ENCODE measurements at regions not wholly inside any gene's neighbourhood (a gene's known extent, or its start where the extent isn't known, plus 50 kb on each side); places are given as distances from the start of the nearest gene placed in this dataset.

DNA sequence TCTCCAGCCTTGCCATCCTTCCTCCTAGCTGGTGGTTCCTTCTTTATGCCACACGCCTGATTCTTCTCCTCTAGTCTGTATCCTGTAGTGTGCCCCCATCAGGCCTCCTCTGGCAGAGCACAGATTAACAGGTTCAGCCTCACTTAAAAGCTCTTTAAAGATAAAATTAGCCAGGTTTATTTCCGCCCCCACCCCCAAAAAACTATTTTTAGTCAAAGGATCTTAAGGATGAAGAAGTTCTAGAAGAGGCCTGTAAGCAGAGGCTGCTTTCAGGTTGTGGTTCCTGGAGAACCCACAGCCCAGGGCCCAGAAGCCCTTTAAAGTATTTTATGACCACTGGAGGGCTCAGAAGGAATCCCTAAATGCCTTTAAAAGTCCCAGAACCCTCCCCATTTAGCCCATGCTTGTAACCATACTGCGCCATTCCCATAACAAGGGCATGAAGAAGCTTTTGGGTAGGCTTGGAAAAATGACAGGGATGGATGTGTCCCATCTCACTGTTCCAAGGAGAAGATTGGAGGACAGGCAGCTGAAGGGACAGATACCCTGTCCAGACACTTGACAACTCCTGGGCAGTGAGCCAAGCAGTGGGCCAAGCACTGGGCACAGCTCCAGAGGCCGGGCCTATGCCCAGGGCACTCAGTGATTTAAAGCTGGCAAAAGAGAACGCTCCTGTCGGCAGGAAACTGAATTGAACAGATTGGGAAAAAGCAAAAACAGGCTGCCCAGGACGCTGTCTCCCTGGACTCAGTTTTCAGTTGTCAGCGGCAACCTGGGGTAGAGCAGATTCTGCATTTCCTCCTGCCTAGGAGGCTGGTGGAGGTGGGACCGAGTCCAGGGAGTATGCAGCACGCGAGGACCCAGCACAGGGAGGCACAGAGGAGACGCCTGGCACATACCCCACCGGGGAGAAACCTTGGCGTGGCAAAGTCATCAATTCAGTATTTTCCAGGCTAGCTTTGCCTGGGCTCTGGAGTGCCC lies 106.3 kb upstream of the SSBP2 start:
- DNase-seq (ENCODE audit: low spot score) = peak; percentile 76

DNA sequence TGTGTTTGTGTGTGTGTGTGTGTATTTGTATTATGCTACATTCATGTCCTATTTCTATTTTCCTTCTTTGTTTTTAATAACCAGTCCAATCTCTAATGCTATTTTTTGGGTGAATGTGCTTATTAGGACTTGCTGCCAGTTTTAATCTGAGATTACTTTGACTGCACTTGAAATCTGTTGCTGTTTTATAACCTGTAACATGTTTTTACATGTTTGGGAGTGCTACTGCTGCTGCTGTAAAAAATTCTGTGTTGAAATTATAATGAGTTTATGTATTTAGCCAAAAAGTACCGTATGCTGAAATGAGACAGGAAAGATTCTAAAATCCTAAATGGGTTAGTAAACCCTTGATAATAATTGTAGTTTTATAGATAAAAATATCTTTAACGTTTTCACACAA lies 104.7 kb upstream of the SSBP2 start:
- DNase-seq (ENCODE audit: low spot score) = no peak

DNA sequence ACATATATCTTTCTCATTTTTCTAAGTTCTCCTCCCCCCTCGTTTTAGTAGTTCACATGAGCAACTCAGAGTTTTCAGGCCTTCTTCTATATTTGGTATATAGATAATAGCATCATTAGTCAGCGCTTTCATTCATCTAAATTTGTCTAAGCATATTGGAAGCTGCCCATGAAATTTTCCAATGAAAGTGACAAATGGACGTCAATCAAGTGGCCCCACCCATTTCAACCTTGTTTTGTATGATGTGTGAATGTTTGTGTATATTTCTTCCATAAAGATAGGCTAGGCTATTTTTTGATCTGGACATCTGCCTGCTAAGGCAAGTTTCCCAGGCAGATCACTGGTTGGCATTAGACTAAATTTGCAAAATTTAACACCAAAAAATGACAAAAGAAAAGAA lies 104.0 kb upstream of the SSBP2 start:
- DNase-seq (ENCODE audit: low spot score) = no peak

DNA sequence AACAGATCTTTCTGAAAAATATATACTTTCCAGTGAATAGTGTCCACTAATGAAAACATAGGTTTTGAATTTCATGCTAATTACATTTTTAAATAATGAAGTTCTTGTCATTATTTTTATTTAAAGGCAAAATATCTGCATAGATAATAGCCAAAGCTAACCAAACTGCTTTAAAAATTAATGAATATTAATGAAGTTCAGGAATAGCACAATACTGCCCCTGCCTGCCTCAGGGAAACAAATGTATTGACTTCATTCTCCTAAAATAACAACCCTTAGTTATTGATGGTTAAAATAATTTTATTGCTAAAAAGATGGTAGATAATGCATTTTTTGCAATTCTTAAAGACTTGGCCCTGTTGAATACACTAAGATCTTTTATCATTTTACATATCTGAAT lies 103.6 kb upstream of the SSBP2 start:
- no peak for DNase-seq (ENCODE audit: low spot score)

DNA sequence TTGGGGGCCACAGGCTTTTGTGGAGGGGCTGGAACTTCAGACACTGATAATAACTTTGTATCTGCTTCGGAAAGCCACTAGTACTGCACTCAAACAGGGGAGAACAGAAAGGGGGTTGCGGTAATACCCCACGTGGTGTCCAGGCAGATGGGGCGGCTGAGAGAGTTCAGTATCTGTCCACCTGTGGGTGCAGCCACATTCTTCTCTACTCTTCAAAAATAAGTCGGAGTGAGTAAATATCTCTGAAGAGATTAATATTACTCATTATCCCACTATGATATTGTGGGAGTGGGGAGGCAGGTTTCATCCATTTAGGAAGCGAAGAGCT lies 102.1 kb upstream of the SSBP2 start:
- DNase-seq (ENCODE audit: low spot score) = no peak

DNA sequence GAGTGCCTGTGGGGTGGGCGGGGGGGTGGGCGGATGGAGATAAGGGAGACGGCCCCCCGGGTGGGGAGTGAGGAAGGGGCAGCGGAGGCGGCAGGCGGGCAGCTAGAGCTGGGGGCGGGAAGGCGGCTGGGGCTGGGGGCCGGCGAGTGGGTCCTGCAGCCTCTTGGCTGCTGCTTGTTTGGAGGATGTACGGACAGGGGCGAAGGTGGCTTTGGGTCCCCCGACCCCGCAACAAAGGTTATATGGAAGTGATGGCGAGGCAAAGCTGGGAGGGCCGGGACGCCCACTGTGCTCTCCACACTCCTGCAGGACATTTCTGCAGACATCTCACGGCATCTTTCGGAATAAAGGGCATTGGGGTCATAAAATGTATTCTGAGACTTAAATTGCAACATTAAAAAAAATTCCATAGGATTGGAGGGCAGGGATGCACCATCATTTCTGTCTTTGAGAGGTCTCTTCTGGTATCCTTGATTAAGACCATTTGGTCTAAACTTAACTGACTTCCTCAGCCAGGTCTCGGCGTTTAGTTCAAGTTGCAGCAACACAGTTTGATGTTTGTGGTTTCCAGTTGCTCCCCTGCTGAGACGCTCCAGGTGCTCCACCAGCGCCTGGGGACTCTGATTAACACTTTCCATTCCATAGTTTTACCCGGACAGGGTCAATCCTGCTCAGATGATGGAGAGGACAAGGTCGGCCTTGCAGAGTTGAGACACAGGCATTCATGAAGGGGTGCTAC lies 101.6 kb upstream of the SSBP2 start:
- DNase-seq (ENCODE audit: low spot score) = no peak

DNA sequence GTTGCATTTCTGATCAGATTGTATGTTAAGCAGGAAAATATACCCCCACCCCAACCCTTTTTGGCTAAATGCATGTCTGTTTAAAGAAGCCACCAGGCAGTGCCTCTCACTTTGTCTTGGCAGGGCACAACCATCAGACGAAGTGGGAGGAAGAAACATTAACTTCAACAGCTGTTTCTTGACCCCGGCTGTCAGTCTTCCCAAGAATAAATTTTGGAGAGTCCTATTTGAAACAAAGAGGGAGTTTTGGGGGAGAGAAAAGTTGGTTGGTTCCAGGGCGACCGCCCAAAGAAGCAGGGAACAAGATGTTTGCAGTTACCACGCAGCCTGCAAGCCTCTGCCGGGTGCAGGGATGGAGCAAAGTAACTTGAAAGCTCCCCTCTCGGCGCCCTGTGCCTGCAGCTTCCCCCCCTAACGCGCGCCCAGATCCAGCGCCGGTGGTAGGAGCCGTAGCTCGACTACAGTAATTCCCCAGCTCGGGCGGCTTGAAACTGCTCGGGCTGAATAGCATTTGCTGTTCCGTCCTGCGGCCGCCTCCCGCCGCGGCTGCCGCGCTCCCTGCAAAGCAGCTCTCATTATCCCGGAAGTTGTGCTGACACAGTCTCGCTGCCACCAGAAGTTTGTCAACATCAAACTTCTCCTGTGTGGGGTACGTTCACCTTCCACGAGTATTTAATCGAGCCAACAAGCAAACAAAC lies 100.7 kb upstream of the SSBP2 start:
- peak; percentile 97 for DNase-seq (ENCODE audit: low spot score)

DNA sequence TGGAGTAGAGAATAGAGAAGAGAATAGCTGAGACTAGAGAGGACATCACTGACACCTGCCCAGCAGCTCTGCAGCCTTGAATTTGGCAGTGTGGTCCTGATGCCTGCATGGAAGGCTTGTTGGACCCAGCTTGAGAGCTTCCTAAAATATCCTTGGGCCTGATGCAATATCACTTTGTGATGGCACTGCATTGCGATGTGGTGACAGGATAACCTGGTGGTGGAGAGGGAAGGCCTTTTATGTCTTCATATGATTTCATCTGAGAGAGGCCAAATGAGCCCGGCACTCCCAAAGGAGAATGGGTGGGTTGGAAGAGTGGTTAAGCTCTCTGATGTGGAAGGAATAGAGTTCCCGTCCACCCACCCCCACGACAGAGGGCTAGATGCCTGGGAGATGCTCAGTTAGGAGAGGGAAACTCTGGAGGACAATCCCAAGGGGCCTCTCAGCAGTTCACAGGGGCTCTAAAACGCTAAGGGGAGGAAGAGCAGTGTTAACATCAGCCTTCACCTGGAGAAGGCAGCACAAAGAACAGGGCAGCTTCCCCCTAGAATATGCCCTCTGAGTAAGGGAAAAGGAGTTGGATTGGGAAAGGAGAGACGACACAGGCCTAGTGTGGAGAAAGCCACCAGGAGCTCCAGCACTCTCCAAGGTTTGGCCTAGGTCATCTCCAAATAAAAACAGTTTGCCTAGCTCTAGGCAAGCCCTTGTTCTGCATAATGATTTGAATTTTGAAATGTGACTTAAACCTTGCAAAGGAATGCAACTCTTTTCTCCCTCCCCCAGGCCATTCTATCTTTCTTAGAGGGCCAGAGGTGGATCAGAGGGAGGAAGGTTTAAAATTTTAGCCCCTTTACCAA lies 99.8 kb upstream of the SSBP2 start:
- no peak for DNase-seq (ENCODE audit: low spot score)

DNA sequence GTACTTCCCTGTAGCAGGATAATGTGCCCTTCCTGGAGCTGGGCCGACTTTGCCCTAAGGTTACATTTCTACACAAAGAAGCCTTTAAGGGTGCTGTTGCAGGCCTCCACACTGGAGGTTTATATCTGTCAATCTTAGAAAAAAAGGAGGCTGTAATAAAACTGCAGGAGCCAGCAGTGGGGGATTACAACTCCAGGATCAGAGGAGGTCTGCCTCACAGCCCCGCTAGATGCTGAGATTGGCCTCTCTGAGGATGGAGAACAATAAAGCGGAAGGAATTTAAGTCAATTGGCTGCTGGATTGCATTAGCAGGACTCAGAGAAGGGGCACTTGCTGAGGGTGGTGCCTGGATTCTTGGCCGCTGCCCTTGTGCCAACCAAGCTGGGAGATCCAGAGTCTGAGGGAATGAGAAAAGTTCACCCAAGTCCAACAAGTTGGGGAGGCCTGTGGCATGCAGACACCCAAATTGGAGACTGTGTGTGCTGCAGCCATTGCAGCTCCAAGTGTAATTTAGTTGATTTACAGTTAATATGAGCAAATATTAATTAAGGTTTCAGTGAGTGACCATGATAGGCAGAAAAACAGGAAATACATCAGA lies 99.0 kb upstream of the SSBP2 start:
- DNase-seq (ENCODE audit: low spot score) = no peak

DNA sequence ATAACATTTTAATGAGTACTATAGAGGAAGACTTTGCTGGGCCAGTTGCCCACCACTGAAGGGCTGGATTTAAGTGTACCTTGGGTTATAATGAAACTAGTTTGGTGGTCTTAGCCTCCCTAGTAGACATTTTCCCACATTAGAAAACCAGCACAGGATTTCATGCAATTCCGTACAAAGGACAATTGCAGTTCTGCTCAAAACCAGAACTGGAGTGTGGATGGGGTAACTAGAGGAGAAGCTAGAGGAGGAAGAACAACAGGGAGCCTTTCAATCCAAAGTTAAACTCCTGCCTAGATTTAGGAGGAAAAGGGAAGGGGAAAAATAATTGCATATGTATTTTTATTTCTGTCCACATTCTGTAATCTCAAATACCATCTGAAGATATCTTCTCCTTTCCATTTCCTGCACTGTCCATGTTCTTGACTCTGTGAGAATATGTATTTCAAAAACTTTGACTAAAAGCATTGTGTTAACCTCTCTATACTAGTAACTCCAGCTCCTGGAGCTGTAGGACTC lies 97.5 kb upstream of the SSBP2 start:
- DNase-seq (ENCODE audit: low spot score) = no peak

DNA sequence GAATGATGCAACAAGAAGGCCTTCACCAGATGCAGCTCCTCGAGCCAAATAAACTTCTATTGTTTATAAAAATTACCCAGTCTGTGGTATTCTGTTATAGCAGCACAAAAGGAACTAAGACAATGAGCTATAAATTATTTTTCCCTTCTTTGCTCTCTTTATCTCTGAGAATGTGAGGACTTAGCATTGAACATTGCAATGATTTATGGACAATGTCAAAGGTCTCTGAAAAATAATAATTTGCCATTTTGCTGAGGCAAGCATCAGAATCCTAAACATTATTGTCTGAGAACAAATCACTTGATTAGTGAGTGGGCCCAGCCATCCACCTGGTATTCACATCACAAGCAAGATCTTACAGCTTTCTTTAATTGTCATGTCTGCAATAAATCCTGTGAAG lies 95.4 kb upstream of the SSBP2 start:
- DNase-seq (ENCODE audit: low spot score) = no peak

DNA sequence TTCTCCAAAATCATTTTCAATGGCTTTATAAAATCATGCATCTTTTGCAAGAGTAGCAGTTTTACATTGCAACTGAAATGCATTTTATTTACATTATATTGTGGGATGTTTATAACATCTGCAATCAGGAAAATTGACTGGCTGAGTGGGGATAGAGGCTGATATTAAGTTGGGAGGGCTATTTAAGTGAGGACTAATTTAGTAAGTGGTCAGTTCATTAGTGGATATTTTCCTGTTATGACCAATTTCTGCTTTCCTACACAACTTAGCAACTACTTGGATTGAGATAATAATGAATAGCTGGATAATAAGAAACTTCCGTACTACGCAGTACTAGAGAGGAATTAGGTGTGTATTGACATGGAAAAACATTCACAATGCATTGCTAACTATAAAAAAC lies 92.9 kb upstream of the SSBP2 start:
- DNase-seq (ENCODE audit: low spot score) = no peak

DNA sequence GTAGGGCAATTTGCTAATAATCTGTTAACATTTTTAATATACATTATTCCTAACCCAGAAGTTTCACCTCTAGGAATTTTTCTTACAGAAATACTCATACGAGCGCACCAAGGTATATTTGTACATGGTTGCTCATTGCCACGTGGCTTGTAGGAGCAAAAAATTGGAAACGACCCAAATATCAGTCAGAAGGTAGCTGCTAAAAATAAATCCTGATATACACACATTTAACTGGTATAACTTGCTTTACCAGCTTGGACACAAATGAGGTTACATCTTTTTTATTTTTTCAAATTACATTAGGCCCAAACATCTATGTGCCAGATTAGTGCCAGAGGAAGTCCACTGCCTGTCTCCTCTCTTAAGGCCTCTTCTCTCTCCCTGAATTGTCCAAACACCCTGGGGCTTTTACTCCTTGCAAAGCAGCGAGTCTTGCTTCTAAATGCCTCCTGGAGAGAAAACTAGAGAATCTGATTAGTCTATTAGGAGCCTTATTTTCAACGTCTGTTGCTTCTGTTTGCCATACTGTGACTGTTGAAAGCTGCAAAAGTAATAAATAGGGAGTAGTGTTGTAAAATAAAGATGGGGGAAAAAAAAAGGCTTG lies 92.0 kb upstream of the SSBP2 start:
- DNase-seq (ENCODE audit: low spot score) = no peak

DNA sequence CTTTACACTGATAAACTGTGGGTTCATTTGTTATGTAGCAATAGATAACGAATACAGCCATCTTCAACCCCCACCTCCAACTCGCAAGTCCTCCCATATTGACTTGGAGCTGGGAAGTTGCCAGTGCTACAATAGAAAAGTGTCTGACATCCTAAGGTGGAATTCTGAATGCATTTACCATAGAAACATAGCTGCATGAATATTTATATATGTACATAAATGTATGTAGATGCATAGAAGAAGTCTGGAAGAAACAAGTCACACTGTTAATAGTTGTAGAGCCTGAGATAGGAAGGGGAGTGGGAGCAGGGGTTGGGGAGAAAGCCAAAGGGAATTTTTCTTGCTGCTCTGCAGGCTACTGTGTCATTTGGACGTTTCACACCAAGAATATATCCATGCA lies 88.1 kb upstream of the SSBP2 start:
- DNase-seq (ENCODE audit: low spot score) = no peak

DNA sequence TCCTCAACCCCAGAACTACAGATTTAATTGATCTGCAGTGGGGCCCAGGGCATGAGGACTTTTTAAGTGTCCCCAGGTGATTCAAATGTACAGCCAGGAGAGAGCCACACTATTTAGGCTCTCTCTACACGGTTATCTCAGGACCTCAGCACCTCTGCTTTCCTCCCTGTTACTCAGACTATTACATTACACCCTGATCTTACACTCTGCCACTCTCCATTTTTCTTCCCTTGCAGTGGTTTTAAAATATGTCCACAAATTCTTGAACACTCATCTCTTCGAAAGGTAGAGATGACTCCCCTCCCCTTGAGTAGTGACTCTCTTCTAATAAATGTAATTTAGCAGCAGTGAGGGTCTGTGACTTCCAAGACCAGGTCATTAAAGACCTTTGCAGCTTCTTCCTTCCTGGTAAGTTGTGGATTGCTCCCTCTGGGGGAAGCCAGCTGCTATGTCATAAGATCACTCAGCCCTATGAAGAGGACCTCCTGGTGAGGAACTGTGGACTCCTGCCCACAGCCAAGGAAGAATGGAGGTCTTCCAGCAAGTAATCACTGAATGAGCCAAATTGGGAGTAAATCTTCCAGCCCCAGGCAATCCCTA lies 87.5 kb upstream of the SSBP2 start:
- DNase-seq (ENCODE audit: low spot score) = no peak

DNA sequence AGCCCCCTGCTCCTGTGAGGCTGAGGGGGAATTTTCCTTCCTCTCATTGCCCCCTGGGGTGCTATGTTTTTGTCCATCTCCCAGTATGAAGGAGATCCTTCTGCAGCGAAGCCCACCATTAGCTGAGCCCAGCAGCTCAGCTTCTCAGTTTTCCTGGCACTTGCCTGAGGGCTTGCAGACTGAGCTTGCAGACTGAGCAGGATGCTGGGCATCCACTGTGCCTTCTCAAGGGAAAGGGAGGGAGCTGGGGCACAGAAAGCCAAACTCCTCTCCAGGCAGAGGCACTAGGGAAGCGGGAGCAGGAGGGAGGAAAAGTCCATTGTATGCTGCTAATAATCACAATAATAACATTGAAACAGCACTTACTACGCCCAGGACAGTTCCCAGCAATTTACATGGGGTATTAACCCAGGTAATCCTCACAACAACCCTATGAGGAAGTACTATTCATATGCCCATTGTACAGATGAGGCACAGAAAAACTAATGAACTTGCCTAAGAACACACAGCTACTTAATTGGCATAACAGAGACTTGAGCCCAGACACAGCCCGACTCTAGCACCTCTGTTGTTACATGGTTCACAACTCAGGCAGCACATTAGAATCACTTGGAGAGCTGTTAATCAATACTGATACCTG lies 86.9 kb upstream of the SSBP2 start:
- DNase-seq (ENCODE audit: low spot score) = no peak

DNA sequence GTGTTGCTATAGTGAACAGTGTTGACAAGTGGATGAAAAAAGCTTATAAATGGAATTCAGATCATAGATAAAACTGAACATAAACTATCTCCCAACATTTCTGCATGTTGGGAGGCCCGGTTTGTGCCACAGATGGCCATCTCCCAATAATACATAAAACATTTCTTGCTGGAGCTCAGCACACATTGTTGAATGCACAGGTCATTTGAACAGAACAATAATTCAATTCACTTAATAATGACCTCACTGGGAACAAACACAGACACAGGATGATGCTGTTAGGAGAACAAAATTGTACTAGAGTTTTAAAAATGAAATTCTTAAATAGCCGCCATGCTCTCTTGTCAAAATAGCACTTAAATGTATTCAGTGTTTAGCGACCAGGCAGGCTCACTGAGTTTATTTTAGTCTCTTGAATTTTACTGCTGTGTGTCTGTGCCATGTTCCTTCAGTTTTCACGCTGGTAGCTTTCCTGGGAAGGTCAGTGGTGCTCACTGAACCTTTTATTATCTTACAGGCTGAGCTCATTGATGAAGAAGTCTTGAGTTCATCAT lies 85.0 kb upstream of the SSBP2 start:
- DNase-seq (ENCODE audit: low spot score) = no peak

DNA sequence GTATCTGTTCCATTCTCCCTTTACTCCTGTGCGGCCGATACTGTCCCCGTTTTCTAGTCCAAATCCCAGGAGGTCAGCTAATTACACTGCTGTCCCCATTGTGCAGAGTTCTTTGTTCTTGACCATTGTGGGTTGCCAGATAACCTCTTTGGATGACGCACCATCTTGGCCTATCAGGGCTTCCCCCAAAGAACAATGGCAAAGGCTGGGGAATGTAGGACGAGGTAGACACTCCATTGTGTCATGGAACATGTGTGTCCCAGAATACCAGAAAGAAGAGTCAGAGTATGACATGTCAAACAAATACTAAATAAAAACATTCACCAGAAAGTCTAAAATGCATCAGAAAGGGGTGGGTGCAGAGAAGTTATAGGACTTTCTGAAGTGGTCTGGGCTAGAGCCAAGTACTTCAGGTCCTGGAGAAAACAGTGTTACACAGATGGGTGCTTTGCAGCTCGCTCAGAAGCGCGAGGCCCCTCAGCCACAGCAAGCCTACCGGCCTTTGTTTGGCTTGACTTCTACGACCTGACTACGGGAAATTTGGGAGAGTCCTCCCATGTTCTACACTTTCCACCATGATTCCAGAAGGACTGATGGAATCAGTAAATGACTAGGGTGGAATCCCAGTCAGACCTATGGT lies 83.2 kb upstream of the SSBP2 start:
- no peak for DNase-seq (ENCODE audit: low spot score)

DNA sequence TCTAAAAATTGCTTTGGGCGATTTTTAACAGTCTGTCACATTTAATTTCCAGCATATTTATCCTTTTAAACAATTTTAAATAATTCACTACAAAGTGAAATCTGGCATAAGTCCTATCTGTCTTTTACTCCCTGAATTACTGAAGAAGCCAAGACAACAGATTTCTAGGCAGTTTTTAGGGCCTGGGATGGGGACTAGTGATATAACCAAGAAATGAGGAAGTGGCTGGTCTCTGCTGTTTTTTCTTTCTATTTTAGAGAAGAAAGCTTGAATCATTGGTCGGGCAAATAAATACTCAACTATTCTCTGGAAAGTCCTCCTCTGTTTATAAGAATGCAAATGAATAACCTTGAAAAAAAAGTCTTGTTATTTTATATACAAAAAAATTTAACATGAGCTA lies 79.7 kb upstream of the SSBP2 start:
- DNase-seq (ENCODE audit: low spot score) = no peak

All from mucosa of gallbladder (tissue), 1 donor.